IPS DF 19.7 (cell line): ENCODE measurements at regions not wholly inside any gene's neighbourhood (a gene's known extent, or its start where the extent isn't known, plus 50 kb on each side); places are given as distances from the start of the nearest gene placed in this dataset.

ENCODE experiments used
- DNase-seq: peaks from one replicate; pipeline ENCODE4 v3.0.0-alpha.2; 2013; ENCODE audit warnings: low read depth, low spot score

DNA sequence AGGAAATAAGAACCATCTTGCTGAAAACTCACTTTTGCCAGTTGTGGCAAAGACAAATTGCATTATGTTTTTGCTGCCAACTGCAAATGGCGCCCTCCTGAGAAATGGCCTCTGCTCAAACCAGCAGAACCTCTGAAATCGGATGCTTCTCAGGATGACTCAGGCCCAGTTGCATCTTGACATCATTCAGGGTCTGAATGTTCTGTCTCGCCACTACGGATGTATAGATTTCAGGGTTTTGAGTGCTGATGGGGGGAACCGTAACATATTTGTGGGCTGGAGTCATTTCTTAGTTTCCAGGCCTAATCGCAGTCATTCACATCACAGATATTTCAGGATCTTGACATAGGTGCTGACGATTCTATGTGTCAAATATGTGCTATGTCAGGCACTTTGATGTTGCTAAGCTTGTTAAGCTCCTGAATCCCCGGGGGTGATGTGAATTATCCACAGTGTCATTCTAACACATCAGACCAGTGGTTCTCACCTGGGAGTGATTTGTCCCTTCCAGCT is 207.1 kb downstream of the NFATC2 start:
- no peak for DNase-seq

DNA sequence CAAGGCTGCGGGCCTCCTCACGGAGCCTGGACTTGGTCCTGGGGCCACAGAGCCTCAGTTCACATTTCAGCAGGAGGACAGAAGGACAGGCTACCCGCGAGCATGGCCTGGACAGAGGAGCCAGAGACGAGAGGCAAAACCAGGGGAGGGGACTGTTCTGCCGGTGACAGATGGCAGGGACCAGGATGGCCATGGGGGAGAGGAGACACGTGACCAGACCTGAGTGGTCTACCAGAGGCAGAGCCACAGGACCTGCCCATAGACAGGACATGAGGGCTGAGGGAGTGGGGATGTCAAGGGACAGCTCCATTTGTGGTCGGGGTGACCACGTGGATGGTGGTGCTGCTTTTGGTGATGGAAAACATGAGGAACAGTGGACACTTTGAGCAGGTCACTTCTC is 207.9 kb downstream of the NFATC2 start:
- DNase-seq: no peak

DNA sequence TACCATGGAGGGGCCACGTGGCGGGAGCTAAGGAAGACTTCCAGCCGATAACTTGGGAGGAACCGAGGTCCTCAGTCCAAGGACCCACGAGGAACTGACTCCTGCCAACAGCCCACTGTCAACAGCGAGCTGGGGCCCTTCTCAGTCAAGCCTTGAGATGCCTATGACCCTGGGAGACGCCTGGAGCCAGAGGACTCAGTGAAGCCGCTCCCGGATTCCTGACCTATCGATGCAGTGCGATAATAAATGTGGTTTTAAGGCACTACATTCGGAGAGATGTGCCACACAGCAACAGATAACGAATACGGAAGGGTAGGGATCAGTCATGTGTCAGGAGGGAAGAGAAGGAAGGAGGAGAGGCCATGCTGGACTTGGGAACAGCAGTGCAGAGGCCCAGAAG is 208.5 kb downstream of the NFATC2 start:
- no peak for DNase-seq

DNA sequence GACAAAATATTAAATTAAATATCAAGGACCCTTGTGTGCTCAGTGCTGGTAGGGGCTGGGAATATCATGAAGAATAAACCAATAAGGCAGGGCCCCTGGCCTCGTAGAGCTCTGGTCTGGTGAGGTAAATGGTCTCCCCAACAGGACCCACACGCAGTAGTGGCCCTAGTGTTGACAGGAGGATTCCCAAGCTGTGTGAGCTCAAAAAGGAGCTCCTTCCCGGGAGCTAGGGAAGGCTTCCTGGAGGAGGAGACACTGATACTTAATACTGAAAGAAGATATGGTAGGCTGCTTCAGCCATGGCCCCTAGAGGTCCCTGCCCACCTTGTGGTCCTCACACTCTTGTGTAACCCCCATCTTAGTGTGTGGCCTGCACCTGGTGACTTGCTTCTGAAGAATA is 209.1 kb downstream of the NFATC2 start:
- no peak for DNase-seq

DNA sequence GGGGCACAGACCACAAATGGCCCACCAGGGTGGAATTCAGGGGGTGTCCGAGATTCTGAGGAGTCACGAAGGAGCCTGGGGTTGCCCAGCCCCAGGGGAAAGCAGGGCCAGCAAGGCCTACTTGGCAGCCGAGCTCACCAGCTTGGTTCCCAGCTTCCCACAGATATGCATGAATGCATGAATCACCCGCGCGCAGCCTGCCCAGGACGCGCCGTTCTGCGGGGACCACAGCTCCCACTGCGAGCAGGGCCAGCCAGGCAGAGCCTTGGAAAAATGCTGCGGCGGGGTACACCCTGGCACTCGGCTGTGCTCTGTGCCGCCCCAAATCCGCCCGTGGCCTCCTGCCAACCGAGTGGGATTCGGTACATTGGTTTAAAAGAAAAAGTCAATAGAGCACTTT is 211.0 kb downstream of the NFATC2 start:
- DNase-seq: no peak

DNA sequence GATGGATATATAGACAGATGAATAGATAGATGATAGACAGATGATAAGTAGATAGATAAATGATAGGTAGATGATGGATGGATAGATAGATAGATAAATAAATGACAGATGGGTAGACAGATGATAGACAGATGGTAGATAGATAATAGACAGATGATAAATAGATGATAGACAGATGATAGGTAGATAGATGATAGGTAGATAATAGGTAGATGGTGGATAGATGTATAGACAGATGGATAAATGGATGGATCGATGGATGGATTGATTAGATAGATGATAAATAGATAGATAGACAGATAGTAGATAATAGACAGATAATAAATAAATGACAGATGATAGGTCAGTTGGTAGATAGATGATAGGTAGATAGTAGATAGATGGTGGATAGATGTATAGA is 212.7 kb downstream of the NFATC2 start:
- DNase-seq: no peak

DNA sequence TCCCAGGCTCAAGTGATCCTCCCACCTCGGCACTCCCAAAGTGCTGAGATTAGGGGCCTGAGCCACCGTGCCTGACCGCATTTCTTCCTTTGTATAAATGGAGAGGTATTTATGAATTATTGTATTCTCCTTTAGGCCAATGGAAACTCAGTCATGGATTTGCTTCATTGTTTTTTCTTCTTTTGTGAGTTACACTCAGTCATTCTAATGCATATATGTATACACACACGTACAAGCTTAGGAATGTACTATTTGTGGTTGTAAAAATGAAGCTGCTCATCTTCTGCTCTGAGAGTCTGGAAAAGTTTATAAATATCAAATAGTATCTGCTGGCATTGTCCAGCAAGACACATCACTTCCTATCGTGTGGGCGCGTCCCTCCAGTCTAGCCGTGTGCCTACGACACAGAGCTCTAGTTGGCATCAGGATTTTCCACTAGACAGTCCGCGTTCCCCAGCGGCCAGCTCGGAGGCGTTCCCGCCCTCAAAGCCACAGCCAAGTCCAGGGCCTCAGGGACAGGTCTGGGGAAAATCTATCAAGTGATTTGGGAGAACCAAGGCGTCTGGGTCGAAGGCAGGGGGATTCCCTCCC is 215.2 kb downstream of the NFATC2 start:
- no peak for DNase-seq

DNA sequence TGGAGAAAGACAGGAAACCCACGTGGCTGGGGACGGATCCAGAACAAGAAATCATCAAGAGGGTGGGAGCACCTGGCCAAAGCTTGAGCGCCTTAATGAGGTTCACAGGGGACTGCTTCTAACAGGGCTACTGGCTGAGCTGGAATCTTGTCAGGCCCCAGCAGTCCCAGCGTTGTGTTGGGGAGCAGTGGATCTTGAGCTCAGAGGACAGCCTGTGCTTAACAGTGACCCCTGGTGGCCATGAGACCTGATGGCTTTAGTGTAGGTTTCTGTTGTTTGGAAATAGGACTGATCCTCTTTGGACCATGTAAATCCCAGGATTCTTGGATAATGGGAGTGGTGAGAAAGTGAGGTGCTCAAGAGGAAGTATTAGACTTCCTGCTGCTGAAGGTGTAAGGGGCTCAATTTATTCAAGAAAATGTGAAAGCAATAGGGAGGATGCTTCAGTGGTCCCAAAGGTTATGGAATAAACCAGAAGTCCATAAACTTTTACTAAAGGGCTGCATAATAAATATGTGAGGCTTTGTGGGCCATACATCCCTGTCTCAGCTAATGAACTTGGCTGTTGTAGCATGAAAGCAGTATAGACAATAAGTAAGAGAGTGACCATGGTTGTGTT is 216.2 kb downstream of the NFATC2 start:
- no peak for DNase-seq

DNA sequence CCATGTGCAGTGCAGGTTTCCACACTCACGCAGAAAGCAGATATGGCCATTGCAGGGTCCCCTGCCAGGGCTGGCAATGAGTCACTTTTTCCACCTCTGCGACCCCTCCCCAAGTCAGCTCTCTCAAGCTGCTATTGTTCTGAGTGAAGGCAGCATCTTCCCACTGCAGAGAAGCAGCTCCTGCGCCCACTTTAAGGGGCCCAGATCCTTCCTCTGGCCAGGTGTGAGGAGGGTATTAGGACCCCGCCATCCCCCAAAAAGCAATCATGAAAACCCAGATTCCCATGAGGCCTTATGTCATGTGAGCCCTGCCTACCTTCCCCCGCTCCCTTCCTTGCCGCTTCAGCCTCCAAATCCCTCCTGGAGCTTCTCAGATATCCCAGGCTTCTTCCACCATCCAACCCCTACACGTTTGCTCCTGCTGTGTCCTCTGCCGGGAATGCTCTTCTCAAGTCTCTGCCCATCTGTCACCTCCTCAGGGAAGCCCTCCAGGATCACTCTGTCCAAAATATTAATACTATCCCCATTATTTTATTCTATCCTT is 220.3 kb downstream of the NFATC2 start:
- DNase-seq: no peak

DNA sequence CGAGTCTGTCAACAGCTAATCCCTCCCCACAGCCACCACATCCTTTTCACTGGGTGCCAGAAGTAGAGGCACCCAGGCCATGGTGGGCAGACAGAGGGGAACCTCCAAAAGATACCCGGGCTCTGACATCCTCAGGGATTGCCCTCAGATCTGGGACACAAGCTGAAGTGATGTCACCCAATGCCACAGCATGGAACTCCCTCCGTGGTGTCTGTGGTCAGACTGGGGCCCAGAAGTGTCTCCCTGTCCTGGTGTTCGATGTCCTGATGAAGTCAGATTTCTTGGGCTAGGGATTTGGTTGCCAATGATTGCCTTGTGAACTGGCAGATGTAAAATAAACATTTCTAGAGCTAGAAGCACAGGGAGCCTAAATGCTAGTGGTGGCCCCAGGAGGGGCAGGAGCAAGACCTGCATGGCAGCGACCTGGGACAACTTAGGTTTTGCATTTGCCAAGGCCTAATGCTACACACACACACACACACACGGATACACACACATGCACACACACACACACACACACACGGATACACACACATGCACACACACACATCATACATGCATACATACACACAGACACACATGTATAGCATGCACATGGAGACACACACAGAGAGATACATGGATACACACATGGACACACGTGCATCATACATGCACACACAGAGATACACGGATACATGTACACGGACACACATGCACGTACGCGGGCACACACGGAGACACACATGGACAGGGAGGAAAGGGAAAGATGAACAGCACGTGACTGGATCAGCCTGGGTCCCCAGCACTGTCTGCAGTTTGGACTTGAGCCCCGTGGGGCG is 221.0 kb downstream of the NFATC2 start:
- no peak for DNase-seq

DNA sequence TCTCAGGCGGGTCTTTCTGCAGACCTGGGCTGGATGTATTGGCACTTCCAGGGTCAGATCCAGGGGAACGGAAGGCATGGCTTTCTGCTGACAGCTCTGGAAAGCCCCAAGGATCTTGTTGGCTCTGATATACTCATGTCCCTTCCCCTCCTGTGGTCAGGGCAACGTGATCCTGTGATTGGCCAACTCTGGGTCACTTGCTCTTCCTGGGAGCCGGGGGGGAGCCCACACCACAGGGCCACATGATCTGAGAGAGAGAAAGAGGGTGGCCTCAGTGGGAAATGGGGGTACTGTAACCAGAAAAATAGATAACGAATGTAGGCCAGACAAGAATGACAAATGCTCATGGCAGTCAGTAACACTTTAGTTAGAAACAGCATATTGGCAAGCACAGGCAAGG is 223.0 kb downstream of the NFATC2 start:
- no peak for DNase-seq

DNA sequence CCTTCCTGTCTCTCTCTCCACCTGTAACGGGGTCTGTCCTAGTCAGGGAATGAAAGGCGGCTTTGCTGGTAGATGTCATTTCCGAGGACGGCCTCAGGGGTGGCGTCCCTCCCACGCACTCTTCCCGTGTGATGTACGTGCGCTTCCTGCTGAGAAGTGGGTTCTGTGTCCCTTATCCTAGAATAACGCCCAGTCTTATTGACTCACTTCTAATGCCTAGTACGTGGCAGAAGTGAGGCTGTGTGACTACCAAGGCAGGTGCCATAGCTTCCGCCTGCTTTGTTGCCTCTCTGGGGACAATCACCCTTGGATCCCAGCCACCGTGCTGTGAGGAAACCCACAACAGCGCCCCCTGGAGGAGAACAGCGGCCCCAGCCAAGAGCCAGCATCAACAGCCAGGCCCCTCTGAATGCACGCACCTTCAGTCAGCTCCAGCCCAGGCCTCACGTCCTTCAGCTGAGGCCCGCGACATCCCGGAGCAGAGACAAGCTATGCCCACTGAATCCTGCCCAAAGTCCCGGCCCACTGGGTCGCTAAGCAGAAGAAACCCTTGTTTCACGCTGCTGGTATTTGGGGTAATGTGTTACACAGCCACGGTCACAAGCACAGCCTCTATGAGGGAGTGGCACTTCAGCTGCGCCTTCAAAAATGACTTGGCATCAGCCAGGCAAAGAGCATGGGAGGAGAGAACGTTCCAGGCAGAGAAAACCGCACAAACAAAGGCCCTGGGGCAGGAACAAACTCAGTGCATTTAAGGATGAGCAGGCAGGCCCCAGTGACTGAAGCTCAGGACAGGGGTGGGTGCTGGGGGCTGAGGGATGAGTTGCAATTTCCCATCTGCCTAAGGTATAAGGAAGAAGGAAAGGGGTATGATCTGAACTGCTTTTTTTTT is 224.2 kb downstream of the NFATC2 start:
- no peak for DNase-seq

DNA sequence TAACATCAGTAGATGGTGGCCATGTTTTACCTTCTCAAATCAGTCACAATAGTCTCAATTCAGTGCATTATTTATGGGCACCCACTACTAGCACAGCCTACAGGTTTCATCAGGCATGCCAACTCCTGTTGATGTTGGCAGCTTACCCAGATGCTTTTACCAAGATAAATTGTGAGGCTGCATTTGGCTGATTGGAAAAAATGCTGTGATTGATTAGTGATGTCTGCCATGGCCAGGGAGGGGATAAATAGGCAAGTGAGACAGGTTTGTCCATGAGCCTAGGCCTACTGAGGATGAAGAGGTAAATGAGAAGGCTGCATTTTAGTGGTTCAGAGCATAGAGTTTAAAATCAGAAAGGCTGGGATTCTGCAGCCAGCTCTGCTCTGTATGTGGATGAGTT is 227.1 kb downstream of the NFATC2 start:
- no peak for DNase-seq

DNA sequence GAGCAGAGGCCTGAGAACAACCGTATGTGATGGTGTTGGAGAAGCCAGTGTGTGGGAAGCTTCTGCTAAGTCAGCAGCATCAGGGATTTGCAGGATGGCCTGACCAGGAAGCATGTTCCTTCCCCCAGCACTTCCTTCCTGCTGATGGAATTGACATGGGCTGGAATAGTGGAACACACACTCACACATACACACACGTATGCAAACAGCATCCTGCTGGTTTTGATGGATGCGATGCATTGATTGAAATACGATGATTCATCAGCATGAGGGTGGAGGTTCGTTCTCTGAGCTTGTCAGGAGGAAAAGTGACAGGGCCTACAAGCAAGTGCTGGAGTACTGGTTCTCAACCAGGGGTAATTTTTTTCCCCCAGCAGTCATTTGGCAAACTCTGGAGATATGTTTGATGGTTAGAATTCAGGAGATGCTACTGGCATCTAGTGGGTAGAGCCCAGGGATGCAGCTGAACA is 229.1 kb downstream of the NFATC2 start:
- DNase-seq: no peak

DNA sequence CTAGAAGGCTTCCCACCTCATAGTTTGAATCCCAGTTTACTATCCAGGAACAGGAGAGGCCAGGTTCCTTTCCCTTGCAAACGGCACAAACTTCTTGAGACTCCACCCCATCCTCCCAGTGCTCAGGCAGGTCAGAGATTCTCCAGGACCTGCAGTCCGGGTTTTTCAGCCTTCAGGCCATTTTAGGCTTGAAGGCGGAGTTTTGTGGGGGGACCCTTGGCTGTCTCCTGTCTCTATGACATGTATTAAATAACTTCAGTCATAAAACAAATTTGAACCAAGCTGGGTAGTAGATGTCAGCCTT is 230.1 kb downstream of the NFATC2 start:
- DNase-seq: no peak

DNA sequence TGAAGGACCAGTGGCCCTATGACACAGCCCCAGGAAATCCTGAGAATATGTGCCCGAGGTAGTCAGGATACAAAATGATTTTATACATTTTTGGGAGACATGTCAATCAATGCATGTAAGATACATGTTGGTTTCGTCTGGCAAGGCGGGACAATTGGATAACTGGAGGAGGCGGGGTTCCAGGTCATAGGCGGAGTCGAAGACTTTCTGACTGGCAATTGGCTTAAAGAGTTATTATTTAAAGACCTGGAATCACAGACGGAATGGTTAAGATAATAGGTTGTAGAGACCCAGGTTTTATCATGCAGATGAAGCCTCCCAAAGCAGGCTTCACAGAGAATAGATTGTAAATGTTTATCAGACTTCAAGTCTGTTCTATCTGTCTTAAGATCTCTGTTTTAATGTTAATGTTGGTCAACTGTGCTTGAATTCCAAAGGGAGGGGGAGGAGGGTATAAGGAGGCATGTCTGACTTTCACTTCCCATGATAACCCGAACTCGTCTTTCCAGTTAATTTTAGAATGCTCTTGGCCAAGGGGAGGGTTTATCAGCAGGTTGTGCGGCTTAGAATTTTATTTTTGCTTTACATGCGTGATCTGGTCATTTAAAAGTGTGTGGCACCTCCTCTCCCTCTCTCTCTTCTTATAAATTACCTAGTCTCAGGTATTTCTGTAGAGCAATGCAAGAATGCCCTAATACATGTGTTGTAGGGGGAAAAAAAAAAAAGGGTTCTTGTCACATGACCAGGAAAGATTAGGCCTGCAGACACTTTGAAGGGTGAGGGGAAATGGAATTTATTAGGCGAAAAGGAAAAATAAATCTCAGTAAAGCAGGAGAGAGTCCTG is 230.7 kb downstream of the NFATC2 start:
- DNase-seq: peak; percentile 90

DNA sequence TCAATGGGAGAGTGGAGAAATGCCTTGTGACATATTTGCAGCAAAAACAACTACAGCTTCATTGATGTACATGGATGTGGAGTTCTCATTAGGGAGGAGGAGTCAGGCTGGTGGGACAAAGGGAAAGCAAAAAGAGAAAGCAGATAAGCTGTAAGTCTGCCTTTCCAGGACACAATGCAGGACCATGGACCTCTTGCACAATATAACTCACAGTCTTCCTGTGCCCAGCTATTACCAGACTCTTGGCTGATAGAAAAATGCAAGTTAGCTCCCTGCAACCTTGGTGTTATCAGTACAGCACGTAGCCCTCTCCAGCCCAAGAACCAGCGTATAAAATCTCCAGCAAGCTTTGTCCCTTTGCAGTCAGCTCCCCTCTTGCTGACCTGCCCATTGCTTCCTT is 232.3 kb downstream of the NFATC2 start:
- no peak for DNase-seq

DNA sequence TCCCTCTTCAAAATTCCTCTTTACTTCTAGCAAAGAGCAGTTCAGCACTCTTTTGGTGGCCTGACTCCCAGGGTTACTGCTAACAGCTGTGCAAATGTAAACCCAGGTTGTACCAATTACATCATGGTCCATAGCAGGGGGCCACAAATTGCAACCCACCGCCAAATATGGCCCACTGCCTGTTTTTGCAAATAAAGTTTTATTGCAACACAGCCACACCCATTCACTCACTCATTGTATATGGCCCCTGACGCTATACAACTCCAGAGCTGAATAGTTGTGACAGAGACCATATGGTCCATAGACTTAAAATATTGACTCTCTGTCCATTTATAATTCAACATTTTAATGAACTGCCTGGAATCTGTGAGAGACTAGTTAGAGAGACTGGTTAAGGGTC is 233.4 kb downstream of the NFATC2 start:
- DNase-seq: no peak

DNA sequence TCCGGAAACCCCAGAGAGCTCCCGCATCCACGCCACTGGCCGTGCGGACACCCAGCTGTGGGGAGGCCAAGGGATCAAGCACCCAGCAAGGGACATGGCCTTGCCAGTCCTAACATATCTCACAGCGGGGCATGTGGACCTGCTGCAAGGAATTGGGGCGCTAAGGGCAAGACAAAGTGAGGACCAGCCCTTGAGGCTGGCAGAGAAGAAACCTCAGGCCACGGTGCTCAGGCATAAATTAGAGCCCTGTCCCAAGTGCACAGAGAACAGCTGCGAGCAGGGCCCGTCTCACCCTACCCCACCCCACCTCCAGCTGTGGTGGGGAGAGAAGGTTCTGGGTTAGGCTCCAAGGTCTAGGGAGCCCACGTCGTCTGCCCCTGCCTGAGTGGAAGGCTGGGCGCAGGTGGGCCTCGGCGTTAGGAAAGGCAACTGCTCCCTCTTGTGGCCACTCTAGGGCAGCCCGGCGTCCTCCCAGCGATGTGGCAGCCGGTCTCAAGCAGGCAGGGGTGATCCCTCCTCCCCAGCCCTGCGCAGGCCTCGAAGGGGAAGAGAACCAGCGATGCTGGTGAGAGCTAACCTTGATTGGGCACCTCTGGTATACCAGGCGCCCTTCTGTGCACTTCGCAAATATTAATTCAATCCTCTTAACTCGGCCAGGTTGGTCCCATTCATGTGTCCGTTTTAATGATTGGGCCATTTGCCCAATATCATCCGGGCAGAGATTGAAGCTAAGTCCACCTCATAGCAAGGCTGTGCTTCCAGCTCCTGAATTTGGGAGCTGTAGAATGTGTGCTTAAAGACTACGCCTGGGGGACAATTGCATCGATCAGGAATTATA is 235.8 kb downstream of the NFATC2 start:
- no peak for DNase-seq

DNA sequence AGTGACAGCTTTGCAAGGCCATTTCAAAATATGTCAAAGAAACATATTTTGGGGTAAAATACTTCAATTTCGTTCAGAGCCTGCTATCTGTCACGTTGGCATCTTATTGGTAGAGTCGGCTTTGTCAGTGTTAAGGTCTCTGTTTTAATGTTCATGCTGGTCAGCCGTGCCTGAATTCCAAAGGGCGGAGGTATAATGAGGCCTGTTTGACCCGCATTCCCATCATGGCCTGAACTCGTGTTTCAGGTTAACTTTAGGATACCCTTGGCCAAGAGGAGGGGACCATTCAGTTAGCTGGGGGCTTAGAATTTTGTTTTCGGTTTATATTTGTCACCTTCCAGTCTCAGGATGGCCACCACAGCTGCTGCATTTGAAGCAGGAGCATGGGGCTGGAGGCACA is 236.4 kb downstream of the NFATC2 start:
- DNase-seq: no peak
